ENCODE measurements at regions not wholly inside any gene's neighbourhood (a gene's known extent, or its start where the extent isn't known, plus 50 kb on each side); places are given as distances from the start of the nearest gene placed in this dataset.
A peak's percentile ranks its signal among the peaks of the same experiment; 100 is the strongest.
"Not testable (repeated sequence)": the region's sequence is repeated elsewhere in the genome, so short reads cannot be mapped to it uniquely, and the experiment has no call there.

DNA sequence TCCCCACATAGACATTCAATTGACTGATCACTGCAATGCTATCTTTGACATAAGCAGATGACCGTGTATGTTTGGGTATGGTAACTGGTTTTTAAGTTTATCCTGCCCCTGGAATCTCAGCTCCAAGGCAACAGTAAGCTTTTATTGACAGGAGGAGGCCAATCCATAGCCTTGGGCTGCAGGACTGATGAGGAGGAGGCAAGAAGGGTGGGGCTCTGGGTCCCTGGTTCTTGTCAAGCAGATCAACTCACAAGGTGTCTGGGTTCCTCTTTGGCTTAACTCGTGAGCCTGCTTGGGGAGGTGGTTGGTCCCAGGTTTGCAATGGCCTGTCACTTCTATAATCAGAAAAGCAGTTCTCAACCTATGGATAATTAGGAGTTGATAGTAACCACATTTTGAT lies 113.2 kb upstream of the STX18 start:
- ChIA-PET POLR2A (no interaction called here), CTCF (interaction anchor here (0.7 kb wide), 1 partner anchor 27 kb away, joined by 4 read pairs; no protein-coding TSS in a partner anchor)
- peaks cover 10% of the 10 kb centered on the region for H3K4me1 Mint-ChIP-seq (ENCODE audit: insufficient read depth, unreplicated experiment)
- H3K27ac Mint-ChIP-seq (ENCODE audit: low read depth, unreplicated experiment): no peak overlapping the region
- H3K9me3 Mint-ChIP-seq (ENCODE audit: unreplicated experiment): peaks cover 7% of the 10 kb centered on the region
- H3K4me3 Mint-ChIP-seq (ENCODE audit: unreplicated experiment): no peak overlapping the region
- no peak for DNase-seq (ENCODE audit: unreplicated experiment)
- TF ChIP-seq, protein P1, sequence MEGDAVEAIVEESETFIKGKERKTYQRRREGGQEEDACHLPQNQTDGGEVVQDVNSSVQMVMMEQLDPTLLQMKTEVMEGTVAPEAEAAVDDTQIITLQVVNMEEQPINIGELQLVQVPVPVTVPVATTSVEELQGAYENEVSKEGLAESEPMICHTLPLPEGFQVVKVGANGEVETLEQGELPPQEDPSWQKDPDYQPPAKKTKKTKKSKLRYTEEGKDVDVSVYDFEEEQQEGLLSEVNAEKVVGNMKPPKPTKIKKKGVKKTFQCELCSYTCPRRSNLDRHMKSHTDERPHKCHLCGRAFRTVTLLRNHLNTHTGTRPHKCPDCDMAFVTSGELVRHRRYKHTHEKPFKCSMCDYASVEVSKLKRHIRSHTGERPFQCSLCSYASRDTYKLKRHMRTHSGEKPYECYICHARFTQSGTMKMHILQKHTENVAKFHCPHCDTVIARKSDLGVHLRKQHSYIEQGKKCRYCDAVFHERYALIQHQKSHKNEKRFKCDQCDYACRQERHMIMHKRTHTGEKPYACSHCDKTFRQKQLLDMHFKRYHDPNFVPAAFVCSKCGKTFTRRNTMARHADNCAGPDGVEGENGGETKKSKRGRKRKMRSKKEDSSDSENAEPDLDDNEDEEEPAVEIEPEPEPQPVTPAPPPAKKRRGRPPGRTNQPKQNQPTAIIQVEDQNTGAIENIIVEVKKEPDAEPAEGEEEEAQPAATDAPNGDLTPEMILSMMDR (IDR thresholded peaks at IDR 0.05; ENCODE audit: unreplicated experiment): no peak
- no peaks in the 10 kb centered on the region for H3K27me3 Mint-ChIP-seq (ENCODE audit: insufficient read depth, unreplicated experiment)
- BruUV-seq (replicated peaks): no TSS peak
- intact Hi-C loops (cut with micrococcal nuclease): no loop called here
- H3K36me3 Mint-ChIP-seq (ENCODE audit: insufficient read depth, unreplicated experiment): peaks cover 10% of the 10 kb centered on the region

DNA sequence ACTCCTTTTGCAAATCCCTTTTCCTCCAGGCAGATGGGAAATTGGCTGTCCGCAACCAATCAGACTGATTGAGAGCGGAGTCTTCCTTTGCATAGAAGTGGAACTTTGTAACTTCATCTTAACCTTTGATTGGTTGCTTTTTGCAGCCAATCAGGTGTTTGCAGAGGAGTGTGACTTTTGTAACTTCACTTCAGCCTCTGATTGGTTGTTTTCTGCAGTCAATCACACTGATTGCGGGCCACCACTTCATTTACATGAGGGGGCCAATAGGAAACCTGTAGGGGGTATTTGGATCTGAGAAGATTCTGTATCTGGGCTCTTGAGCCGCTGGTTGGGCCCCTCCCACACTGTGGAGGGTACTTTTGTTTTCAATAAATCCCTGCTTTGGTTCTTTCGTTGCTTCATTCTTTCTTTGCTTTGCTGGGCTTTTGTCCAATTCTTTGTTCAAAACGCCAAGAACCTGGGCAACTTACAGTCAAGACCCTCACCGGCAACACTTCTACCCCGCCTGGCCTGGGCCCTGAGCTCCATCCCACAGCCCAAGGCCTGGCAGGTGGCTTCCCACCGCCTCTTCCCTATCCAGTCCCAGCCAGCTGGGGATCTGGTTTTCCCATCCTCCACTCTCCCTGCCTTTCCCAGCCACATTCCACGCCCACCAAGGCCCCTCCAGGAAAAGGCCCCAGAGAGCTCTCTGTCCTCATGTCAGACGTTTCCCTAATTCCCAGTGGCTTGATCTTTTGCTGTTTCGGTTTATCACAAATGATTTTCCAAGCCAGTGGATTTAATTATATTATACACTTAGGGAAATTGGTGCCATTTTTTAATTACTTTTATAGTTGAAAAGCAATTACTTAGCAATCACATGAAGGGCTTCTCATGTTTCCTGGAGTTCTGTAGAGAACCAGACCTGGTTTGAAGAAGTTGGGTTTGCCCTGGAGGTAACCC lies 110.2 kb upstream of the STX18 start:
- H3K4me3 Mint-ChIP-seq (ENCODE audit: unreplicated experiment): no peak overlapping the region
- no peaks in the 10 kb centered on the region for H3K27me3 Mint-ChIP-seq (ENCODE audit: insufficient read depth, unreplicated experiment)
- CTCF ChIA-PET: no interaction called here
- intact Hi-C loops (cut with micrococcal nuclease): no loop called here
- TF ChIP-seq, protein P1 (IDR thresholded peaks at IDR 0.05; ENCODE audit: unreplicated experiment): no peak
- no peak overlapping the region for H3K27ac Mint-ChIP-seq (ENCODE audit: low read depth, unreplicated experiment)
- no peaks in the 10 kb centered on the region for H3K36me3 Mint-ChIP-seq (ENCODE audit: insufficient read depth, unreplicated experiment)
- DNase-seq (ENCODE audit: unreplicated experiment): no peak
- BruUV-seq (replicated peaks): no TSS peak
- peaks cover 7% of the 10 kb centered on the region for H3K9me3 Mint-ChIP-seq (ENCODE audit: unreplicated experiment)
- H3K4me1 Mint-ChIP-seq (ENCODE audit: insufficient read depth, unreplicated experiment): no peaks in the 10 kb centered on the region
- POLR2A ChIA-PET: interaction anchor here (0.6 kb wide), 2 partner anchors 17 to 46 kb away, joined by 3 to 7 read pairs; no protein-coding TSS in a partner anchor

DNA sequence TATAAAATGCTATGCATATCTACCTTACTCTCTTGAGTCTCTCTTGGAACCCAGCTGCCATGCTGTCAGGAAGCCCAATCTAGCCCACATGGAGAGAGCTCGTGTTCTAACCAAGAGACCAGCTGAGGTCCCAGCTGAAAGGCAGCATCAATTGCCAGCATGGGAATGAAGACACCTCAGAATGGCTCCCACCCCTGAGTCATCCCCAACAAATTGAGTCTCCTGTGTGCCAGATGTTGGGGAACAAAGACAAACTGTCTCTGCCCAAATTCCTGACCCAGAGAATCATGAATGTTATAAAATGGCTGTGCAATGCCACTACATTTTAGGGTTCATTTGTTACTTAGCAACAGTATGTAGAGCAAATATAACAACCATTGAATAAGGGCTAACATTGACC lies 105.2 kb upstream of the STX18 start:
- intact Hi-C loops (cut with micrococcal nuclease): no loop called here
- peaks cover 10% of the 10 kb centered on the region for H3K4me1 Mint-ChIP-seq (ENCODE audit: insufficient read depth, unreplicated experiment)
- ChIA-PET POLR2A (no interaction called here), CTCF (interaction anchor here (0.6 to 1.0 kb wide), 3 partner anchors 16 to 105 kb away, joined by 3 read pairs; partner anchors contain the start of gene STX18)
- TF ChIP-seq, protein P1 (IDR thresholded peaks at IDR 0.05; ENCODE audit: unreplicated experiment): no peak
- DNase-seq (ENCODE audit: unreplicated experiment): no peak
- H3K27me3 Mint-ChIP-seq (ENCODE audit: insufficient read depth, unreplicated experiment): no peaks in the 10 kb centered on the region
- BruUV-seq (replicated peaks): no TSS peak
- H3K36me3 Mint-ChIP-seq (ENCODE audit: insufficient read depth, unreplicated experiment): no peaks in the 10 kb centered on the region
- peaks cover 7% of the 10 kb centered on the region for H3K9me3 Mint-ChIP-seq (ENCODE audit: unreplicated experiment)
- no peak overlapping the region for H3K27ac Mint-ChIP-seq (ENCODE audit: low read depth, unreplicated experiment)
- no peak overlapping the region for H3K4me3 Mint-ChIP-seq (ENCODE audit: unreplicated experiment)

DNA sequence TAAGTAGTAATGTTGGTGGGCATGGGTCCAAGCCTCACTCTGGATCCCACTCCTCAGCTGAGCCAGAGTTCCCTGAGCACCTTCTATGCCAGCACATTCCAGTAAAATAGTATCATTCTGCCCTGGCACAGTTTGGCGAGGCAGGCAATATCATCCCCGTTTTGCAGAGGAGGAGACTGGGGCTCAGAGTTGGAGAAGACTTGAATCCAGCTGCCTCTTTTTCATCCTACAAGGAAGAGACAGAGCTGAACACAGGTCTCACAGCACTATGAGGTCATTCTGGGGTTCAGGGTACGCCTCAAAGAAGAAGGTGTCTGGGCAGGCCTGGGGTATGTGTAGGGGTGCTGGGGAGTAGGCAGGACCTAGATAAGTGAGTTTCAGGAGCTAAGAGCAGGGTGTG lies 103.9 kb upstream of the STX18 start:
- no TSS peak for BruUV-seq (replicated peaks)
- TF ChIP-seq, protein P1 (IDR thresholded peaks at IDR 0.05; ENCODE audit: unreplicated experiment): no peak
- intact Hi-C loops (cut with micrococcal nuclease): no loop called here
- CTCF ChIA-PET: interaction anchor here (0.6 kb wide), 4 partner anchors 13 to 215 kb away, joined by 3 to 4 read pairs (median 4); no protein-coding TSS in a partner anchor
- H3K36me3 Mint-ChIP-seq (ENCODE audit: insufficient read depth, unreplicated experiment): no peaks in the 10 kb centered on the region
- H3K27ac Mint-ChIP-seq (ENCODE audit: low read depth, unreplicated experiment): peak overlapping the region; percentile 40
- H3K27me3 Mint-ChIP-seq (ENCODE audit: insufficient read depth, unreplicated experiment): no peaks in the 10 kb centered on the region
- POLR2A ChIA-PET: interaction anchor here (1.4 kb wide), 1 partner anchor 104 kb away, joined by 4 read pairs; the partner anchor contains the start of gene STX18
- H3K4me3 Mint-ChIP-seq (ENCODE audit: unreplicated experiment): no peak overlapping the region
- H3K9me3 Mint-ChIP-seq (ENCODE audit: unreplicated experiment): peaks cover 7% of the 10 kb centered on the region
- peaks cover 10% of the 10 kb centered on the region for H3K4me1 Mint-ChIP-seq (ENCODE audit: insufficient read depth, unreplicated experiment)
- DNase-seq (ENCODE audit: unreplicated experiment): no peak

DNA sequence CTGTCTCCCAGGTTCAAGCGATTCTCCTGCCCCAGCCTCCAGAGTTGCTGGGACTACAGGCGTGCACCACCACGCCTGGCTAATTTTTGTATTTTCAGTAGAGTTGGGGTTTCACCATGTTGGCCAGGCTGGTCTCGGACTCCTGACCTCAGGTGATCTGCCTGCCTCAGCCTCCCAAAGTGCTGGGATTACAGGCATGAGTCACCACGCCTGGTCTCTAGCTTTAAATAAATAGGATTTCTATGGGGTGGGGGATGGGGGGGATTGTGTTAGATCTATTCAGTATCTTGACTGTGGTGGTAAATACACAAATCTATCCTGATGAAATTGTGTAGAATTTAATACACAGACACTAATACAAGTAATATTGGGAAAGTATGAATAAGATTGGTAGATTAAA lies 102.4 kb upstream of the STX18 start:
- POLR2A ChIA-PET; H3K36me3 Mint-ChIP-seq (ENCODE audit: insufficient read depth, unreplicated experiment); intact Hi-C loops (cut with micrococcal nuclease); BruUV-seq (replicated peaks); CTCF ChIA-PET; DNase-seq (ENCODE audit: unreplicated experiment); H3K27ac Mint-ChIP-seq (ENCODE audit: low read depth, unreplicated experiment); H3K4me3 Mint-ChIP-seq (ENCODE audit: unreplicated experiment); H3K27me3 Mint-ChIP-seq (ENCODE audit: insufficient read depth, unreplicated experiment); H3K9me3 Mint-ChIP-seq (ENCODE audit: unreplicated experiment): not testable (repeated sequence)
- H3K4me1 Mint-ChIP-seq (ENCODE audit: insufficient read depth, unreplicated experiment): peaks cover 15% of the 10 kb centered on the region

DNA sequence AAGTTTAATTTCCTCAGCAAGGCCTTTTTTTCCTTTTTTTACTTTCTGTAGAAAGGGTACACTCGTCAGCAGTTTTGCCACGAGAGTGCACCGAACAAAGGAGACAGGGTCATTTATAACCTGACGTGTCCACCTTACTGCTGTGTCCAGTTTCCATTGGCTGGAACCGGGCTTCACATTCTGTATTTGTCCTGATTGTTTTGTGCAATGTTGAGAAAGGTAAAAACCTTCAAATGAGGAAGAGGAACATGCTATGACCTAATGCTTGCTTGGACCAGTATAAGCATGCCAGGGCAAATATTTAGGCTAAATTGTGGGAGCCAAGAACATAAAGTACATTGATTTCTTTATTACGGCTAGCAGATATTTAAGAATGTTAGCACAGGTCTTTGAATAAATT lies 101.9 kb upstream of the STX18 start:
- POLR2A ChIA-PET: interaction anchor here (0.7 kb wide), 1 partner anchor 39 kb away, joined by 4 read pairs; no protein-coding TSS in a partner anchor
- peak; percentile 63 for DNase-seq (ENCODE audit: unreplicated experiment)
- peaks cover 19% of the 10 kb centered on the region for H3K4me1 Mint-ChIP-seq (ENCODE audit: insufficient read depth, unreplicated experiment)
- peak overlapping the region; percentile 79 for H3K27ac Mint-ChIP-seq (ENCODE audit: low read depth, unreplicated experiment)
- H3K36me3 Mint-ChIP-seq (ENCODE audit: insufficient read depth, unreplicated experiment); H3K9me3 Mint-ChIP-seq (ENCODE audit: unreplicated experiment); H3K4me3 Mint-ChIP-seq (ENCODE audit: unreplicated experiment); intact Hi-C loops (cut with micrococcal nuclease); BruUV-seq (replicated peaks); H3K27me3 Mint-ChIP-seq (ENCODE audit: insufficient read depth, unreplicated experiment): not testable (repeated sequence)
- CTCF ChIA-PET: interaction anchor here (0.6 to 1.0 kb wide), 2 partner anchors 12 to 13 kb away, joined by 3 to 4 read pairs; no protein-coding TSS in a partner anchor

All from MCF 10A (cell line).